HG03457 (cell line): ENCODE measurements at regions not wholly inside any gene's neighbourhood (a gene's known extent, or its start where the extent isn't known, plus 50 kb on each side); places are given as distances from the start of the nearest gene placed in this dataset.

Experiments
- ATAC-seq: cut with Tn5 transposase; IDR thresholded peaks from one replicate; pipeline ENCODE4 v1.9.1; 2021; ENCODE audit warnings: moderate number of reproducible peaks; ENCODE audit not compliant: unreplicated experiment

DNA sequence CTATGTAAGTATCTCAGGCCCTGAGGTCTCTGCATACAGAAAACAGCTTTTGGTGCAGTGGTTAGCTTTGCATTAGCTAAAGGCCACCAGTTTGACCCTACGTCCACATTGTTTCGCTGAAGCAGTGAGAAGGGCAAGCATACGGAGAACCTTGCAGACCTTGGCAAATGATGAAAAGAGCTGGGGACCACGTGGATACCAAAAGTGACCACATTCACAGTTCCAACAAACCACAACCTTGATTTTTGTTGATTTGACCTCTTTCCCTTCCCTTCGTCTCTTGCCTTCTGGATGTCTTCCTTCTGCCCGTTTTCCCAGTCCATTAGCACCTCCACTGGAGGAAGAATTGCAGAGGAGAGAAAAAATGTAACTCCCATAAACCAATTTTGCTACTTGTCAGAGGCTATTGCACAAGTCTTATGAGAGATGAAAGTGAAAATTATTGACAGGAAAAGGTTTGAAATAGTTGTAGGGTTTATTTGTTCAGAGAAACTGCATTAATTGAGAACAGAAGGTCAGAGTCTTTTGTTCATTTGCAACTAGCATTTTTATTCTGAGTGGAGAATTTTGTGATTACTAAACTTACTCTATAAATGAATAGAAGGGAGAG, 293.9 kb upstream of the HTR2A start:
- ATAC-seq: no peak

DNA sequence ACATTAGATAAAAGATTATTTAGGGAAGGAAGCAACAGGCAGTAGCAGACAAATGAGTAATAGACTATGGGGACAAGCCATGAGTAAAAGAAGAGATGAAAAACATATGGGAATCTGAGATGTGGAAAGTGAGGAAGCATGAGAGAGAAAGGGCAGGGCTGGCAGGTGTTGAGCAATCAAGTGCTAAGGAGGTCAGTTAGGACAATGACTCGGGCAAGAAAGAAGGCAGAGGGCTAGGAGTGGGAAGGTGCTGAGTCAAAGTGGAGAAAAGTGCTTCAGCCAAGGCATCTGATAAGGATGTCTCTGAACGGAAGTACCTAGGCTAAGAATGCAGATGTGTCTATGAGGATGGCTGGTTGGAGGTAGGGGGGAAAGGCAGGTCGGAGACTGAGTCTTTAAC, 291.9 kb upstream of the HTR2A start:
- ATAC-seq: no peak

DNA sequence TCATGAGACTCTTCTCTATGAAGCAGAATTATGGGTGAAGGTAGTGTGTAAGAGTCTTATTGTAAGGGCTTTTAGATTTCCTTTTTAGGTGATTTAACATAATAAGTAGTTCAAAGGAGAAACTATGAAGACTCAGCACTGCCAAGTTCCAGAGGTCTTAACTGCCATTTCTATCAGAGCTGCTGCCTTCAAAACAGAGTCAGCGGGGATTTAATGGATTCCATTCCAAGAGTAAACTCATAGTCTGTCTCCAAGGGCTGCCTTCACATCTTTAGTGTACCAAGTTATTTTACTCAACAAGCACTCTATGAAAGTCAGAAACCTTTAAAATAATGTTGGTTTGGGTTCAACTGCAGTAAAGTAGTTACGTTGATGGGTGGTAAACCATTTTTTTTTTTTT, 289.6 kb upstream of the HTR2A start:
- no peak for ATAC-seq

DNA sequence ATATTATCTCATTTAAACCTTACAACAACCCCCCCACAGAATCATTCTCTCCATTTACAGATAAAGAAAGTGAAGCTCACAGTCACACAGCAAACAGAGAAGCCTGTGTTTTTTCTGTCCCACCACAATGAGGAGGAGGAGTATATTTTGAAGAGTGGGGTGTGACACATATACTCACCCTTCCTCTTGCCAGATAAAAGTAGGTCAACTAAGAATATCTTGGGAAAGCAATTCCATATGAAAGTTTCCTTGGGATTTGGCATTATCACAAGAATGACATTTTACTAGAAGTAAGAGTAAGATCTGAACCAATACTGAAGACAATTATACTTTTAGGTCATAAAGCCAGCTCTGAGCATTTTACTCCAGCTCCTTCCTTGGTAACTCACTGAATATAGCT, 287.5 kb upstream of the HTR2A start:
- ATAC-seq: no peak

DNA sequence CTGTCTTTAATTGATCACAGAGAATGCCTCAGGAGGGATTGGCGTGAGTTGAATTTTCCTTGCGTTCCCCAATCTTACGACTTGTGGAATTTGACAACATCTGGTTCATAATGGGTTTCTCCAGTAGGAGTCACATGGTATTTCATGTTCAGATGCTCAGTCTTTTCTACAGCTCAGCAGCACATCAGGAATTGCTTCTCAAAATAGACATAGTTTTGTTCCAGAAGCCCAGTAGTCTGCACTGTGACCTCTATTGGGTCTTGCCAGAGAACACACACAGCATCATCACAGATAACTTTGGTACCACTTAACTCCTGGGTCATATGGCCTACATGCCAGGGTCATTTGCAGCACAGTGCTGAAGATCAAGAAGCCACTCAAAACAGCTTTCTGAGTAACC, 282.5 kb upstream of the HTR2A start:
- ATAC-seq: no peak

DNA sequence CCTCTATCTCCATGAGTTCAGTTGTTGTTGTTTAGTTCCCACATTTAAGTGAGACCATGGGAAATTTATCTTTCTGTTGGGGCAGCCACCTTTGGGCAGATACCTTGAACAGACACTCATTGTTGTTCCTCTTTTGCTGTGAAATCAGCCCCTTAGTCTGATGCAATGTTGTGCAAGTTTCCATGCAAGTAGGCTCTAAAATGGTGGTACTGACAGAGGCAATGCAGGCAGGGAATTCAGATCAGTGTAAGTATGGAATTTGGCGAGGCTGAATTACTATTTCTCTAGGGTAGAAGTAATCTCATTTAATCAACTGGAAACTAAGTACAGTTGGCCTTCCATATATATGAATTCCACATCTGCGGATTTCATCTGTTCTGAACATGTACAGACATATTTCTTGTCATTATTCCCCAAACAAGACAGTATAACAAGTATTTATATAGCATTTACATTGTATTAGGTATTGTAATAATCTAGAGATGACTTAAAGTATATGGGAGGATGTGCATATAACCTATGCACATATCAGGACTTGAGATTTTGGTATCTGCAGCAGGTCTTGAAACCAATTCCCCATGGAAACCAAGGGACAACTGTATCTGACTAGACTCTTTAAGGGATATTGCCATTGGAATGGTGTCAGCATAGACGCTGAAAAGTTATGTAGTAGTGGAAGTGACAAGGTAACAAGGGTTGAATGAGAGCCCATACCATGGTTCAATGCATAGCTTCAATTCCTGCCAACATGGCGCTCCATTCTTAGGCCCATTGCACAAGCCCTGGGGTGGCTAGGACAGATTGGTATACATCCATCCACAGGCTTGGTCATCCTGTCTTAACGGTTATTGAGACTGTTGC, 281.5 kb upstream of the HTR2A start:
- ATAC-seq: no peak

DNA sequence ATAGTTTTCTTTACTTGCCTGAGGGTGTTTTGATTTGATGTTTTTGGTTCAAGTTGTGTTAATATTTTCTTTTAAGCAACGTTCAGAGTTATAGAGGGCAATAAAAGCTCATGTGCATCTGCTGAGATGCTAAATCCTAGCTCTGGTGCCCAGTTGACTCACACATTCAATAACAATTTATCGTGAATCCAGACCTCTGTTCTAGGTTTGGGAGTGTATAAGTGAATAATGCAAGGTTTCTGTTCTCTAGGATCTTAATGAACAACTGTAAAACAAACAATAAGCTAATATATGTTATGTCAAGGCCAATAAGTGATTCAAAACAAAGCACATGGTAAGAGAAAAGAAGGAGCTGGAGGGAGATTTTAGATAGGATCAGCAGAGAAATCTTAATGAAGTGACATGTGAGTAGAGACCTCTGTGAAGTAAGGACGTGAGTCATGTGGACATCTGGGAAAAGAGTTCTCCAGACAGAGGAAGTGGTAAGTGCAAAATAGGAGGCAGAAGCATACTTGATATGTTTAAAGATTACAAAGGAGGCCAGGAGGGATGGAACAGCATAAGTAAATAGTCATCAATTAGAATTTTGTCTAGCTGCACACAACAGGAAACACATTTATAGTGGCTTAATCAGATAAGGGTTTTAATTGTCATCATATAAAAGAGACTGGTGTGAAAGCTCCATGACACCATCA, 278.5 kb upstream of the HTR2A start:
- ATAC-seq: no peak

DNA sequence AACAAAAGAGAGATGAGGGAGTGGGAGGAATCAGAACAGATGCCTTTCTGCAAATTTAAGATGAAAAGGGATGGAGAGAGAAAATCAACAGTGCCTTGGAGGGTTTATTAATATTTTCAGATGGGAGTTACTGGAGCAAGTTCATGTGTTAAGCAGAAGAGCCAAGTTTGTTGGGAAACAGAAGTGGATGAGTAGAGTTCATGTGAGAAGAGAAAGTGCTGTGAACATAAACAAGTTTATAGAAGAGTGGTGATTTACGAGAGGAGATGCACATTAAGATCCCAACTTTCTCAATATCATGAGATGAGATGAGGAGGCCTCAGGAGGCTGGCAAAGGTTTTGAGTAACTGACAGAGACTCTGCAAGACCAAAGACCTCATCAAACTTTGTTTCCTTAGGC, 274.1 kb upstream of the HTR2A start:
- ATAC-seq: no peak

DNA sequence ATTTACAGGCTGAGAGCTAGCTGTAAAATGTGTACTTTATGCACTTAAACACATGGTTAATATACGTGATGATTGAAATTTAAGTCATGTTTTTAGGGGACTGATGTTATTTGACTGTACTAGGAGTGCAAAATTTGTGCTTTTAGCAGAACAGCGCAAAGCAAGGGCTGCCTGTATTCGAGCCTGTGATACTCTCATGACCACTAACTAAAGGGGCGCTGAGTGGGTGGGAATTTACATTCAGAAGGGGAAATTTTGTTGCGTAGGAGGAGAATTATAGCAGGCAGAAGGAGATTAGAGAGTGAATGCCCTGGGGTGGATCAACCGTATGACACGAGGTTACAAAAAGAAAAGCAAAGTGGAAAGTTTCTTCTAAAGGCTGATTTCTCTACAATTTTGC, 271.8 kb upstream of the HTR2A start:
- ATAC-seq: no peak

DNA sequence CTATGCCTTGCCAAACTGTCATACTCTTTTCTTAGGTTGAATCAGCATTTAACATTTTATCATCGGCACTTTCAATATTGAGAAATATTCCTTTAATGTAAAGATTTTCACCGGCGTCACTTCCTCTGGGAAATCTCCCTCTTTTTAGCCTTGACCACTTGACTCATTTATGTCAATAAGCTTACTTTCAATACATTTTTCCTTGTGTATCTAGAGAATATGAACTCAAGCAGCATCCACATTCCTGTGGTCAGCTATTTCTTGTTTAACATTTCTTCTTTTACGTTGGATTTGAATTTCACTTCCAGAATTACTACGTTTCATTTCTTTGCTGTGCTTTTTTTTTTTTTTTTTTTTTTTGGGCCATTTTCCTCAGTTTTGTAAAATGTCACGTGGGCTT, 271.2 kb upstream of the HTR2A start:
- no peak for ATAC-seq

DNA sequence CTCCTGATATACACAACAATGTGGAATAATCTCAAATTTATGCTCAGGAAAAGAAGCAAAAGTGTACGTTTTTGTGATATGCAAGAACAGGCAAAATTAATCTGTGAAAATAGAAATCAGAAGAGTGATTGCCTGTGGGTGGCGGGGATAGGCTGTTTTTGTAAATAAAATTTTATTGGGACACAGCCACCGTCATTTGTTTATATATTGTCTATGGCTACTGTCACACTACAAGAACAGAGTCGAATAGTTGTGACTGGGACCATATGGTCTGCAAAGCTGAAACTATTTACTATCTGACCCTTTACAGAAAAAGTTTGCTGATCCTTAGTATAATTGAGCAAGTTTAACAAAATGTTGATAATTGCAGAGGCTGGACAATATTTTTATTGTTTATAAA, 269.5 kb upstream of the HTR2A start:
- no peak for ATAC-seq

DNA sequence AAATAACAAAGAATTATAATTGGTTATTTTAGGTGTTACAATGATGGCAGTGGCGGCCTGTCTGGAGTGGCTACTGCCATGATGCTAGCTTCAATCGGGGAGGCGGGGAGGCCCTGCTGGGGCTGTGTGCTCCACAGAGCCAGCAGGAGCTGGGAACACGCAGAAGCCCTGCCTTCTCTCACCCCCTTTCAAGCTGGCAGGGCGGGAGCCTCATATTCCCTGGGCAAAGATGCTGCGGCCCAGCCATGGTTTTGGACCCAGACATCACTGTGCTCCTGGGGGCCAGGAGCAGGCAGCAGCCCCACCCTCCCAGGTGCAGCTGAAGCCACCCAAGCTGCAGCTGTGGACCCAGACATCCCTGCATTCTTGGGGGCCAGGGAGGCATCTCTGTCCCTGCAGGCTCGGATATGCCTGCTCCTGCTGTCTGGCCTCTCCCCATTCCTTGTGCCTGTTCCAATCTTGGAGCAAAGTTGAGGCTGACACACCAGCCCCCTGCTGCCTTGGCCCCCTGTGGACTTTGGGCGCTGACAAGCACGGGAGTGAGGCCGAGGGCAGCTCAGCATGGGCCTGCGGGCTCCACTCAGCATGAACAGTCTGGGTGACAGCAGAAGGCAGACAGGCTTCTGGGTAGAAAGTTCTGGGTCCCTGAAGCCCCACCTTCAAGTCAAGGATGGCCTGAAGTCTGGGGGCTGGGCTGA, 263.1 kb upstream of the HTR2A start:
- no peak for ATAC-seq

DNA sequence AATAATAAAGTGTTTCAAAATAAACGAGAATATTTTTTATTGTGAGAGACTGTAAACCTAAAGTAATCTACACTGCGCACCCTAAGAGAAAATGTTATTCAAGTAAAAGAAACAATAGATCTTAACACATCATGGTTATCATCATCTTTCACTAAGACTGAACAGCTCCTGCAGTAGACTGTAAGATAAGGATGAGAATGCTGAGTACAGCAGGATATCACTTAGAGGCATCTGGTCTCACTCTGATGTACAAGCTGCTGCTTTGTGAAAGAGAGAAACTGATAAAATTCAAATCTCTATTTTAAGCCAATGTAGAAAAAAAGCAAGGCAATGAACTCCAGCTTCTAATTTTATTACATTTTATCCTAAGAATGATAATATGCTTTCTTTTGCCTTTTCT, 261.7 kb upstream of the HTR2A start:
- ATAC-seq: no peak

DNA sequence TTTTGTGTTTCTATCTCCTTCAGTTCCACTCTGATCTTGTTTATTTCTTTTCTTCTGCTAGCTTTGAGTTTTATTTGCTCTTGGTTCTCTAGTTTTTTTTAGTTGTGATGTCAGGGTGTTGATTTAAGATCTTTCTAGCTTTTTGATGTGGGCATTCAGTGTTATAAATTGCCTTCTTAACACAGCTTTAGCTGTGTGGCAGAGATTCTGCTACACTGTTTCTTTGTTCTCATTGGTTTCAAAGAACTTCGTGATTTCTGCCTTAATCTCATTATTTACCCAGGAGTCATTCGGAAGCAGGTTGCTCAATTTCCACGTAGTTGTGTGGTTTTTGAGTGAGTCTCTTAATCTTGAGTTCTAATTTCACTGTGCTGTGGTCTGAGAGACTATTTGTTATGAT, 251.7 kb upstream of the HTR2A start:
- ATAC-seq: no peak

DNA sequence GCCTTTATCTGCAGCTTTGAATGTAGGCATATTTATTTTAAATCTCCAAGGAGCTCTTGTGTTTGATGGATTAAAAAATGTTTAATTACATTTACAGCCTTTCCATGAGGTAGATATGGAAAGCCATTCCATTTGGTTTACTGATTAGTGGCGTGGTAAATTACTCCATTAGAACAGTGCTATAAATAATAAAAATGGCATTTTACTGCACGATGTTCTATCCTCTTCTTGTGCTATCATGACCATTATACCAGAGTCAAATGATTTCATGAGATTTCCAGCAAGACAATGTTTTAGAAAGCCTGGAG, 250.9 kb upstream of the HTR2A start:
- ATAC-seq: no peak

DNA sequence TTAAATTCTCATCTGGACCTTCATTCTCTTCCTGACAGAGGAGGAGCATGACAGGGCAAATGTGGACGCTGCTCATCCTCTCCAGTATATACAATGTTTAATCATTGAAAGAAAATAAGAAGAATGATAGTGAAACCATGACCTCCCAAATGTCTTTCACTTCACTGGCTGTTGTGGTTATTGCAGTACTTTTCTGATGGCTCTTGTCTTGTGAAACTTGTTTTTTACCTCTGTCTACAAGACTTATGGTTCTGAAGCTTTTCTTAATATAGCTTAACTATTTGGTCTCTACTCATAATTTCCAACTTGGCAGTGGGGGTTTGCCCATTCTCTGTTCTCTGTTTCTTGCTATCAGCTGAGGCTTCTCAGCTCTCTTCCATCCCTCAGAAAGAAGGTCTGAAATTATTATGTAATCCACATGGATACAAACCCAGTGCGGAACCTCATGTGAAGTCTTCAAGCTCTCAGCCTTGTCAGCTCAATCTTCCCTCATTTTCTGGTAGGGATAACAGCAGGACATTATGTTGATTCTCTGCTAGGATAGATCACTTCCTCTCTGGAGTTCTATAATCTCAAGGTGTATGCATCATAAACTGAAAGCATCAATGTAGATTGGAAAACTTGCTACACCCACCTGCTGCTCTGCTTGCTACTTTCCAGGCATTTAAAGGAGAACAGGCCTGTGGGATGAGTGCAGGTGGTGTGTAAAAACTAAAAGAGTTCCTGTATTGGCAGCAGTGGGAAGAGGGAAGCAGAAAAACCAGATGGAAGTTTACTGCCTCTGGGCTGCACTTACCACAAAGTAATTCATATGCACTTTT, 250.3 kb upstream of the HTR2A start:
- peak; percentile 94 for ATAC-seq

DNA sequence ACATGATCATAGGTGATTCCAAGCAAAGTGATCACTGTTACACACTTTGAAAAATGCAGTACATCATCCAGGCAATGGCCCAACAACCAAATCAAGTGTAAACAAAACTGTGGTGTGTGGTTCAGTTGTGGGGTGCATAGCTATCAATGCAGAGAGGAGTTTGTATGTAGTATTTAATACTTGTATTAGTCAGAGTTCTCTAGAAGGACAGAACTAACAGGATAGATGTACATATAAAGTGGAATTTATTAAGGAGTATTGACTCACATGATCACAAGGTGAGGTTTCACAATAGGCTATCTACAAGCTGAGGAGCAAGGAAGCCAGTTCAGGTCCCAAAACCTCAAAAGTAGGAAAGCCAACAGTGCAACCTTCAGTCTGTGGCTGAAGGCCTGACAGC, 249.3 kb upstream of the HTR2A start:
- no peak for ATAC-seq

DNA sequence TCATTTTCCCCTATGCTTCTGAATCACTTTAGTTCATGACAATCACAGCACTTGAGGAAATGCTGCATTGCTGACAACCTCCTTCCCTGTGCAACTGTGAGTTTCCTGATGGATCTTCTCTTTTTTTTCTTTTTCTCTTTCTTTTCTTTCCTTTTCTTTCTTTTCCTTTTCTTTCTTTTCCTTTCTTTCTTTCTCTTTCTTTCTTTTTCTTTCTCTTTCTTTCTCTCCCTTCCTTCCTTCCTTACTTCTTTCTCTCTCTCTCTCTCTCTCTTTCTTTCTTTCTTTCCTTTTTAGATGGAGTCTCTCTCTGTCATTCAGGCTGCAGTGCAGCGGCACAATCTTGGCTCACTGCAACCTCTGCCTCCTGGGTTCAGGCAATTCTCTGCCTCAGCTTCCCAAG, 247.9 kb upstream of the HTR2A start:
- no peak for ATAC-seq

DNA sequence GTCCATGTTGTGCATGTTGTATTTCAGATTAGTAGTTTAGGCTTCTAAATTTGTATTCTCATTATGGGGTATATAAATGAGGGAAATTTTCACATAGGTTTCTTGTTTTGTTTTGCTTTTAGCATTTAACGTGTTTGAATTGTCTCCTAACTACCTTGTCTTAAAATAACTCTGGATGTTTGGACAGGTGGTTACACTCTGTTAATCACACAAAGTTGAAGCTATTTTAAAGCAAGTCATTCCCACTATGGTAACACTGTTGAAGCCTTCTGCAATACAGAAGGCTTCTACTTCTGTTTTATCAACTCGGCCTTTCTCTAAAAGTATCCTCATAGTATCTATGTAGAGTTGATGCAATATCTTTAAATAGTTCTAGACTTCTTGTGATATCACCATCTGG, 245.3 kb upstream of the HTR2A start:
- no peak for ATAC-seq

DNA sequence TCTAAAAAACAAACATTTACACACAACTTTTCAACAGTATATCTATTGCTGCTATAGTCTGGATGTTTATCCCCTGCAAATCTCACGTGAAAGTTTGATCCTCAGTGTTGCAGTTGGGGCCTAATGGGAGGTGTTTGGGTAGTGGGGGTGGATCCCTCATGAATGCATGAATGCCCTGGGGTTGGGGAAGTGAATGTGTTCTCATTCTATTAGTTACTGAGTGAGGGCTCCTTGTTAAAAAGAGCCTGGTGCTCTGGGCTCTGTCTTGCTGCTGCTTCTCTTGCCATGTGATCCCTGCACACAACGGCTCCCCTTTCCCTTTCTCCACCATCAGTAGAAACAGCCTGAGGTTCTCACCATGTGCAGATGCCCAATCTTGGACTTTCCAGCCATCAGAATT, 242.7 kb upstream of the HTR2A start:
- ATAC-seq: no peak

DNA sequence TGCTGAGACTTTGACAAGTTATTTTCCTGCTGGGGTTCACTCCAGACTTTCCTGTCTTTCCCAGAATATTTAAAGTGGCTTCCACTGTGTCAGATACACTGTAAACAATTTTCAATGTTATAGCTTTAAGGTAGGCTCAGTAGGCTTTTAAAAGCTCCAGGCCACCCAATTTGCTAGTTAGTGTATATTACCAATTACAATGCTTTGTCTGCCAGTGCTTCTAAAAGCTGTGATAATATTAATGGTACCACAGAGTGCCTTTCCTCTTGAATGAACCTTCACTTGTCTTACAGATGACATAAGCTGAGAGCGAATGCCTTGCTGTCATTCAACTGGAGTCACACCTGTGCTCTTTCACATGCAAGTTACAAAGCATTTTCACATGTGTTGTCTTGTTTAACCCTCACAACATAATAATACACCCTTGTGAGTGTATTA, 239.7 kb upstream of the HTR2A start:
- ATAC-seq: no peak
